Naive thymus-derived CD4-positive, alpha-beta T cell (primary cell): ENCODE measurements at regions not wholly inside any gene's neighbourhood (a gene's known extent, or its start where the extent isn't known, plus 50 kb on each side); places are given as distances from the start of the nearest gene placed in this dataset.

Source experiments
- ATAC-seq: fragments of 150-1000 bp; cut with Tn5 transposase; 2 replicates; pipeline ENCODE4 v1.10.0; 2021; ENCODE audit warnings: mild to moderate bottlenecking, moderate library complexity
- CTCF ChIA-PET: fragments of 350-600 bp; sonication (Branson Sonifier 250); formaldehyde crosslinking; loops from one replicate; lab custom pipeline; 2021; ENCODE audit warnings: antibody characterized with exemption; lab: Charles Lee
- POLR2A ChIA-PET: fragments of 350-600 bp; sonication (Branson Sonifier 250); formaldehyde crosslinking; loops from one replicate; lab custom pipeline; 2021; ENCODE audit warnings: antibody characterized with exemption, inconsistent platforms; lab: Charles Lee
- DNase-seq, 9 donors: peaks; one replicate each; pipeline versions ENCODE4 v3.0.0 to v3.0.0-alpha.2; 2020 to 2022; ENCODE audit warnings: mixed read lengths in 1 of 9
- H3K27ac ChIP-seq: one replicate; pipeline ENCODE4 v1.7.0; 2013; ENCODE audit warnings: mild to moderate bottlenecking, low read depth, low read length, moderate library complexity
- H3K27me3 ChIP-seq, 2 donors: one replicate each; pipeline ENCODE4 v1.7.0; 2013; ENCODE audit warnings: low read length in 2 of 2, mild to moderate bottlenecking in 2 of 2, moderate library complexity in 2 of 2; ENCODE audit not compliant: control insufficient read depth in 2 of 2, insufficient read depth in 2 of 2
- H3K36me3 ChIP-seq, 3 experiments: 1 replicate in 2 of 3; 2 replicates in 1 of 3; pipeline ENCODE4 v1.7.0; 2013; ENCODE audit warnings: low read length in 3 of 3, mild to moderate bottlenecking in 3 of 3, moderate library complexity in 1 of 3; ENCODE audit not compliant: insufficient read depth in 3 of 3, control insufficient read depth in 2 of 3
- H3K4me1 ChIP-seq, 2 donors: one replicate each; pipeline ENCODE4 v1.7.0; 2013; ENCODE audit warnings: low read length in 2 of 2, mild to moderate bottlenecking in 2 of 2, moderate library complexity in 1 of 2; ENCODE audit not compliant: control insufficient read depth in 2 of 2, insufficient read depth in 2 of 2
- H3K4me3 ChIP-seq: 2 replicates; pipeline ENCODE4 v1.7.0; 2013; ENCODE audit warnings: mild to moderate bottlenecking, low read length
- H3K9me3 ChIP-seq, 3 experiments: 1 replicate in 2 of 3; 2 replicates in 1 of 3; pipeline ENCODE4 v1.7.0; 2013; ENCODE audit warnings: low read length in 3 of 3; ENCODE audit not compliant: control insufficient read depth in 2 of 3
- H3K27ac Mint-ChIP-seq, 9 donors: one replicate each; pipeline ENCODE4 v1.8.0; 2020 to 2022; ENCODE audit warnings: mixed read lengths in 9 of 9, mild to moderate bottlenecking in 8 of 9, moderate library complexity in 5 of 9, inconsistent platforms in 2 of 9
- H3K27me3 Mint-ChIP-seq, 5 donors: one replicate each; pipeline ENCODE4 v1.8.0; 2021 to 2022; ENCODE audit warnings: mixed read lengths in 5 of 5, mild to moderate bottlenecking in 1 of 5
- H3K36me3 Mint-ChIP-seq, 5 donors: one replicate each; pipeline ENCODE4 v1.8.0; 2020 to 2022; ENCODE audit warnings: mixed read lengths in 5 of 5, mild to moderate bottlenecking in 3 of 5, inconsistent platforms in 1 of 5
- H3K4me1 Mint-ChIP-seq, 7 donors: one replicate each; pipeline ENCODE4 v1.8.0; 2020 to 2022; ENCODE audit warnings: mixed read lengths in 7 of 7, mild to moderate bottlenecking in 3 of 7, inconsistent platforms in 1 of 7
- H3K4me3 Mint-ChIP-seq, 10 donors: one replicate each; pipeline ENCODE4 v1.8.0; 2020 to 2022; ENCODE audit warnings: mild to moderate bottlenecking in 10 of 10, mixed read lengths in 10 of 10, moderate library complexity in 6 of 10, inconsistent platforms in 2 of 10
- H3K9me3 Mint-ChIP-seq, 11 donors: one replicate each; pipeline ENCODE4 v1.8.0; 2020 to 2022; ENCODE audit warnings: mixed read lengths in 11 of 11, mild to moderate bottlenecking in 4 of 11, inconsistent platforms in 1 of 11, moderate library complexity in 1 of 11
- intact Hi-C, 2 donors: fragments of 100-400 bp; cut with micrococcal nuclease; formaldehyde crosslinking; loops; one replicate each; pipeline ENCODE4 v1.15.1; 2023

DNA sequence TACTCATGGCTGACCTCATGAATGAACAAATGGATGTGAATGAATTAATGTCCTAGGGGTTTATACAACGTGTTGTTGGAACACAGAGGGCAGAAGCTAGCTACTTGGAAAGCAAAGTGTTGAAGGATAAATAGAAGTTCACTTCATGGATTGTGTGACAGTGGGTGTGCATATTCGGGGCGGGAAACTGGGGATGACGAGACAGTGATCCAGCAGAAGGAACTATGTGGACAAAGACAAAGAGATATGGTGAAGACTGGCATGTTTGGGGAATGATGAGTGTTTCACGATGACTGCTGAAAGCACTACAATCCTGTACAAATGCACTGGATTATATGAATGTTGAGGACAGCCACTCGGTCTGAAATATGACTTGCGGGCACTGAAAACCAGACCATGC, 250.5 kb upstream of the C16orf82 start:
- DNase-seq = no peak
- no peak for ATAC-seq
- no peak overlapping the region for H3K27ac ChIP-seq
- ChIA-PET POLR2A (no interaction called here), CTCF (no interaction called here)
- no peaks in the 10 kb centered on the region for H3K27me3 ChIP-seq
- peaks cover 0 to 28% (median 21%) of the 10 kb centered on the region in 5 donors for H3K27me3 Mint-ChIP-seq
- no peaks in the 10 kb centered on the region for H3K4me1 ChIP-seq
- H3K4me3 Mint-ChIP-seq = no peak overlapping the region
- no peaks in the 10 kb centered on the region for H3K9me3 ChIP-seq
- H3K4me3 ChIP-seq = no peak overlapping the region
- H3K27ac Mint-ChIP-seq = no peak overlapping the region
- H3K36me3 ChIP-seq = no peaks in the 10 kb centered on the region
- intact Hi-C loops = no loop called here
- H3K9me3 Mint-ChIP-seq = peaks cover 0 to 3% (median 0%) of the 10 kb centered on the region in 11 donors
- peaks cover 0 to 5% (median 0%) of the 10 kb centered on the region in 7 donors for H3K4me1 Mint-ChIP-seq
- no peaks in the 10 kb centered on the region for H3K36me3 Mint-ChIP-seq

DNA sequence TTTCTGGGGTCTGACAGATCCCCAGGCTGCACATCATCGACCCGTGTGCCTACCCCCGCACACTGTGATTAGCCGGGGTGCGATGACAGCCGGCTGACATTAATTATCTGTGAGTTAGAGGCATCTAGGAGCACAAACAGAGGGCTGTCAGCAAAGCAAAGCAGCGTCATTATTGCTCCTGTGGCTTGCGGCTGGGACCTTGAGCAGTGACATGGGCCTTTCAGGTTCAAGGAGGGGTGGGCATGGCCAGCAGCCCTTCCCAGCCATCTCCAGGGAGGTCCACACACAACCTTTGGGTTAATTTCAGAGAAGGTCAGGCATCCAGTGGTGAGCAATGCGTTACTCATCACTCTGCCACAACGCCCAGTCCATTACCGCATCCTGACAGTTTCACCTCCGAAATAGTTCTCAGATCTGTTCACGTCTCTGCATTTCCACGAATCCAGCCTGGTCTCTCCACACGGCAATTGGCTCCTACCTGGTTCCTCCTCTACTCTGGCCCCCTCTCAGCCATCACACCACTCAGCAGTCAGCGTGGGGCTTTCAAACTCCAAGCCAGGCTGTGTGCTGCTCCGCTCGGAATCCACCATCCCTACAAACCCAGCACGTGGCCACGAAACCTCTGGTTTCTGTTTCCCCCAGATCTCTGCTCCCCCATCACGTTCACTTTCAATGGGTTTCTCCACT, 249.7 kb upstream of the C16orf82 start:
- intact Hi-C loops = no loop called here
- Mint-ChIP-seq H3K4me1 (peaks cover 0 to 5% (median 0%) of the 10 kb centered on the region in 7 donors), H3K9me3 (peaks cover 0 to 3% (median 0%) of the 10 kb centered on the region in 11 donors), H3K27ac (peak overlapping the region in 1 of 9 donors; percentile 71), H3K4me3 (no peak overlapping the region), H3K27me3 (peaks cover 0 to 31% (median 21%) of the 10 kb centered on the region in 5 donors), H3K36me3 (no peaks in the 10 kb centered on the region)
- Histone ChIP-seq H3K9me3 (no peaks in the 10 kb centered on the region), H3K36me3 (no peaks in the 10 kb centered on the region), H3K27me3 (no peaks in the 10 kb centered on the region), H3K4me3 (no peak overlapping the region), H3K4me1 (no peaks in the 10 kb centered on the region), H3K27ac (no peak overlapping the region)
- DNase-seq = no peak
- POLR2A ChIA-PET = no interaction called here
- CTCF ChIA-PET = no interaction called here
- ATAC-seq = no peak

DNA sequence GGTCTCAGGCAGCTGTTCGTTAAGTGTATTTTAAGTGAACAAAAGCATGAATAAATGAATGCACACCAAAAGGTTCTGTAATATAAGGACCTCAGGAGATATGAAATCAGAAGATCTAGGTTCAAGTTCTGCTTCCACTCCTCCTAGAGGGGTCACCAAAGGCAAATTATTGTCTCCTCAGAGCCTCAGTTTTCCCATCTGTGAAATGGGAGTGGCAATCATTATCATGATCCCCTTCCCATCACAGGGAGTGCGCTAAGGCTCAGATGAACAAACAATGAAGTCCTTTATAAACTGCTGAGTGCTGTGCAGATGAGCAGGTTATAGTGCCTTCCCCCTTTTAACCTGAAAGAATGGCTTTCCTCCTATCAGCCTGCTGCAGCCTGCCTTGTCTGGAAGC, 248.3 kb upstream of the C16orf82 start:
- Histone ChIP-seq H3K27ac (no peak overlapping the region), H3K4me3 (no peak overlapping the region), H3K36me3 (no peaks in the 10 kb centered on the region), H3K4me1 (no peaks in the 10 kb centered on the region), H3K9me3 (no peaks in the 10 kb centered on the region), H3K27me3 (no peaks in the 10 kb centered on the region)
- Mint-ChIP-seq H3K4me3 (no peak overlapping the region), H3K4me1 (peaks cover 0 to 5% (median 0%) of the 10 kb centered on the region in 7 donors), H3K9me3 (peaks cover 0 to 3% (median 0%) of the 10 kb centered on the region in 11 donors), H3K27me3 (peaks cover 2 to 44% (median 24%) of the 10 kb centered on the region in 5 donors), H3K27ac (peak overlapping the region in 1 of 9 donors; percentile 16), H3K36me3 (no peaks in the 10 kb centered on the region)
- intact Hi-C loops = no loop called here
- ATAC-seq = no peak
- POLR2A ChIA-PET = no interaction called here
- DNase-seq = no peak
- CTCF ChIA-PET = no interaction called here

DNA sequence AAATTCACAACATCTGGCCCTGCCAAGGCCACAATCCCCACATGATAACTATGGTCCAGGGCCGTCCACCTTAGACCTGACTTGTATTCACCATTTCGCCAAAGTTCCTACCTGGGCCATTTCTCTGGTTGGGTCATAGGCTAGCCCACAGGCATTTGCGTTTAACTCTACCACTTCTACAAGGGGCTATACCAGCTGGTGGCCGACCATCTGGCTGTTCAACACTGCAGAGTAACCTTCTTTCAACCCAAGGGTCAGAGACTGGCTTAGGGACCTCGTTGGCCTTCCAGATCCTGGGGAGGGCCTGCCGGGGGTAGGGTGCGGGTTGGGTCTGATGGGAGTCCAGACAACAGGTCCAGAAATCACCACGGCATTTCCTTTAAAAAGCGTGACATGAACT, 242.3 kb upstream of the C16orf82 start:
- no peaks in the 10 kb centered on the region for H3K27me3 ChIP-seq
- intact Hi-C loops = no loop called here
- H3K36me3 ChIP-seq = no peaks in the 10 kb centered on the region
- DNase-seq (no peak), ATAC-seq (no peak)
- Mint-ChIP-seq H3K36me3 (no peaks in the 10 kb centered on the region), H3K27ac (no peak overlapping the region), H3K4me1 (no peaks in the 10 kb centered on the region), H3K4me3 (no peak overlapping the region), H3K27me3 (peaks cover 3 to 52% (median 33%) of the 10 kb centered on the region in 5 donors), H3K9me3 (no peaks in the 10 kb centered on the region)
- CTCF ChIA-PET = no interaction called here
- H3K9me3 ChIP-seq = no peaks in the 10 kb centered on the region
- POLR2A ChIA-PET = no interaction called here
- H3K4me3 ChIP-seq = no peak overlapping the region
- no peak overlapping the region for H3K27ac ChIP-seq
- no peaks in the 10 kb centered on the region for H3K4me1 ChIP-seq

DNA sequence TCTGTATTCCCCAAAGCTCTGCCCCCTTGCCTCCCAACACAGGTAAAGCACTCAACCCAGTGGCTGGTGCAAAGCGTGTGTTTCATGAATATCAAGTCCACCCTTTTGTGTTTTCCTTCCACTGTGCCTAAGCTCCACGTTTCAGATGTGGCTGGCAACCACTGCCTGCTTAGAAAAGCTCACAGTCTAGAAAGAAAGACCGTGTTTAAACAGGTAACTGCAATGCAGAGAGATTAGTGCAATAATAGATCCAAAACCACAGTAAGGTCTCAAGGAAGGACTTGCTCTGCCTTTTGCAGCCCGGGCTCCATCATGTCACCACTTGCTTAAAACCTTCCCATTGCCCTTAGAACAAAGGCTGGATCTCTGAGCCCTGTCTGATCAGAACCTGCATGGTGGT, 240.2 kb upstream of the C16orf82 start:
- DNase-seq (no peak), ATAC-seq (no peak)
- Mint-ChIP-seq H3K9me3 (no peaks in the 10 kb centered on the region), H3K27ac (peak overlapping the region in 1 of 9 donors; percentile 49), H3K27me3 (peaks cover 8 to 58% (median 34%) of the 10 kb centered on the region in 5 donors), H3K4me1 (no peaks in the 10 kb centered on the region), H3K4me3 (no peak overlapping the region), H3K36me3 (no peaks in the 10 kb centered on the region)
- H3K27me3 ChIP-seq = no peaks in the 10 kb centered on the region
- no peak overlapping the region for H3K27ac ChIP-seq
- no peaks in the 10 kb centered on the region for H3K36me3 ChIP-seq
- ChIA-PET POLR2A (no interaction called here), CTCF (no interaction called here)
- H3K4me1 ChIP-seq = no peaks in the 10 kb centered on the region
- H3K9me3 ChIP-seq = no peaks in the 10 kb centered on the region
- H3K4me3 ChIP-seq = no peak overlapping the region
- intact Hi-C loops = no loop called here

DNA sequence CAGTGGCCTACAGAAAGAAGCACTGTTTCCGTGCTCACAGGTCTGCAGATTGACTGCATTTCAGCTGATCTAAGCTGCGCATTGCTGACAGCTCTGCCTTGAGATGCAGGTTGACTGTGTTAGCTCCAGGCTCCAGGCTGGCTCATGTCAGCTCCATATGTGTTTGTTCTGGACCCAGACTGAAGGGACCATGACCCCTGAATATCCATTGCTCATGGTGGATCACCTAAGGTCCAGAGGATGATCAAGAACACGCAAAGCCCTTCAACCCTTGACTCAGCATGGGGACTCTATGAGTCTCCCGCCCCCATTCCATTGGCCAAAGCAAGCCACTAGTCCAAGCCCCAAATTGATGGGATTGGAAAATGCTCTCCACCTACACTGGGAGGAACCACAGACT, 239.3 kb upstream of the C16orf82 start:
- ChIA-PET POLR2A (no interaction called here), CTCF (no interaction called here)
- Histone ChIP-seq H3K4me1 (no peaks in the 10 kb centered on the region), H3K27me3 (no peaks in the 10 kb centered on the region), H3K4me3 (no peak overlapping the region), H3K27ac (no peak overlapping the region), H3K9me3 (no peaks in the 10 kb centered on the region), H3K36me3 (no peaks in the 10 kb centered on the region)
- no peak overlapping the region for H3K27ac Mint-ChIP-seq
- peaks cover 0 to 2% (median 0%) of the 10 kb centered on the region in 11 donors for H3K9me3 Mint-ChIP-seq
- intact Hi-C loops = no loop called here
- ATAC-seq = no peak
- H3K4me3 Mint-ChIP-seq = no peak overlapping the region
- no peaks in the 10 kb centered on the region for H3K36me3 Mint-ChIP-seq
- H3K4me1 Mint-ChIP-seq = no peaks in the 10 kb centered on the region
- DNase-seq = no peak
- H3K27me3 Mint-ChIP-seq = peaks cover 15 to 55% (median 36%) of the 10 kb centered on the region in 5 donors

DNA sequence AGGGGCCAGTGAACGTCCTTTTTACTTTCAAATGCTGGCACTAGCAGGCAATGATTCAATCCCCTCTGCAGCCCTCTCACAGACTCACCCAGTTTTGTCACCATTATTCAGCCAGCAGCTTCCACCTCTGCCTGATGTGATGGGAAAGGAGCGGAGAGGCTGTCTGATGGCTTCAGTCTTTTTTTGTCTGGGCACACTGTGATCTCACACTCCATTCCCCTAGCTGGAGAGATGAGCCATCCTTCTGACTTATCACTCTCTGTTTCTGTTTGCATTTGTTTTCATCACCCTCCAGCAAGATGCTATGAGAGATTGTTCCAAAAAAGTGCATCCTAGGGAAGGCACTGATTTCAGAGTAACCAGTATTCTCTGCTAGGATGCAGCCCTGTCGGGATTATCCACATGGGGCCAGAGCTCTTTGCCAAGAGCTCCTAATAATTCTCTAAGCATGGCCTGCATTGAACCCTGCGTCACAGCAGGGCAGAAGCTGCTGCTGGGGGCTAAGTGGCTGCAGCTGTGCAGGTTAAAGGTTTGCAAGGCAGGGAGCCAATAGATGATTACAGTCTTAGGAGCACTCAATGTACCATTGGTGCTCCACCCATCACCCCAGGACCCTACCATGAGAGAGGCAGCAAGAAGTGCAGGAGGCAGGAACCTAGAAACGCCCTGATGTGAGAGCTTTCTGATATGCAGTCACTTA, 236.1 kb upstream of the C16orf82 start:
- H3K27me3 ChIP-seq = no peaks in the 10 kb centered on the region
- H3K36me3 Mint-ChIP-seq = no peaks in the 10 kb centered on the region
- intact Hi-C loops = no loop called here
- H3K4me1 ChIP-seq = no peaks in the 10 kb centered on the region
- H3K4me3 ChIP-seq = no peak overlapping the region
- ATAC-seq (no peak), DNase-seq (no peak)
- H3K27ac Mint-ChIP-seq = no peak overlapping the region
- no peaks in the 10 kb centered on the region for H3K9me3 ChIP-seq
- no peak overlapping the region for H3K27ac ChIP-seq
- no peak overlapping the region for H3K4me3 Mint-ChIP-seq
- ChIA-PET POLR2A (no interaction called here), CTCF (no interaction called here)
- no peaks in the 10 kb centered on the region for H3K36me3 ChIP-seq
- no peaks in the 10 kb centered on the region for H3K4me1 Mint-ChIP-seq
- peaks cover 0 to 15% (median 2%) of the 10 kb centered on the region in 11 donors for H3K9me3 Mint-ChIP-seq
- peaks cover 25 to 58% (median 39%) of the 10 kb centered on the region in 5 donors for H3K27me3 Mint-ChIP-seq
